ENCODE measurements at regions not wholly inside any gene's neighbourhood (a gene's known extent, or its start where the extent isn't known, plus 50 kb on each side); places are given as distances from the start of the nearest gene placed in this dataset.
A peak's percentile ranks its signal among the peaks of the same experiment; 100 is the strongest.

- no peak for DNase-seq
Measured at GRCh38 chr1:34331020-34331926, 154.6 kb downstream of the C1orf94 start.

GRCh38 chr1:34332996-34333395, 156.3 kb downstream of the C1orf94 start:
- DNase-seq, result no peak

- DNase-seq, result no peak
Measured at GRCh38 chr1:34338871-34339270, 162.2 kb downstream of the C1orf94 start.

GRCh38 chr1:34341896-34342295, 165.2 kb downstream of the C1orf94 start:
- DNase-seq, result no peak

- peak; percentile 44 for DNase-seq
Measured at GRCh38 chr1:34342334-34342733, 165.6 kb downstream of the C1orf94 start.

GRCh38 chr1:34346128-34346527, 169.4 kb downstream of the C1orf94 start:
- no peak for DNase-seq

GRCh38 chr1:34353409-34353808, 176.7 kb downstream of the C1orf94 start:
- DNase-seq, result no peak

GRCh38 chr1:34354367-34354766, 177.7 kb downstream of the C1orf94 start:
- no peak for DNase-seq

- DNase-seq, result peak; percentile 41
Measured at GRCh38 chr1:34356853-34357252, 180.1 kb downstream of the C1orf94 start.

GRCh38 chr1:34358636-34359035, 181.9 kb downstream of the C1orf94 start:
- no peak for DNase-seq

- DNase-seq, result no peak
Measured at GRCh38 chr1:34359411-34359810, 182.7 kb downstream of the C1orf94 start.

GRCh38 chr1:34360574-34360973, 183.9 kb downstream of the C1orf94 start:
- peak; percentile 40 for DNase-seq

- no peak for DNase-seq
Measured at GRCh38 chr1:34361121-34361520, 184.4 kb downstream of the C1orf94 start.

- DNase-seq, result no peak
Measured at GRCh38 chr1:34361781-34362357, 185.2 kb downstream of the C1orf94 start.

- peak; percentile 98 for DNase-seq
Measured at GRCh38 chr1:34362949-34363348, 186.2 kb downstream of the C1orf94 start.

GRCh38 chr1:34363447-34363846, 186.7 kb downstream of the C1orf94 start:
- no peak for DNase-seq

- DNase-seq, result no peak
Measured at GRCh38 chr1:34363915-34364314, 187.2 kb downstream of the C1orf94 start.

- no peak for DNase-seq
Measured at GRCh38 chr1:34364376-34364775, 187.7 kb downstream of the C1orf94 start.

- DNase-seq, result no peak
Measured at GRCh38 chr1:34365295-34365694, 188.6 kb downstream of the C1orf94 start.

GRCh38 chr1:34366875-34367624, 190.3 kb downstream of the C1orf94 start:
- DNase-seq, result no peak

- no peak for DNase-seq
Measured at GRCh38 chr1:34367954-34368353, 191.2 kb downstream of the C1orf94 start.

- no peak for DNase-seq
Measured at GRCh38 chr1:34369701-34370455, 193.2 kb downstream of the C1orf94 start.

GRCh38 chr1:34370748-34371147, 194.0 kb downstream of the C1orf94 start:
- no peak for DNase-seq
